ENCODE measurements at regions not wholly inside any gene's neighbourhood (a gene's known extent, or its start where the extent isn't known, plus 50 kb on each side); places are given as distances from the start of the nearest gene placed in this dataset.

DNA sequence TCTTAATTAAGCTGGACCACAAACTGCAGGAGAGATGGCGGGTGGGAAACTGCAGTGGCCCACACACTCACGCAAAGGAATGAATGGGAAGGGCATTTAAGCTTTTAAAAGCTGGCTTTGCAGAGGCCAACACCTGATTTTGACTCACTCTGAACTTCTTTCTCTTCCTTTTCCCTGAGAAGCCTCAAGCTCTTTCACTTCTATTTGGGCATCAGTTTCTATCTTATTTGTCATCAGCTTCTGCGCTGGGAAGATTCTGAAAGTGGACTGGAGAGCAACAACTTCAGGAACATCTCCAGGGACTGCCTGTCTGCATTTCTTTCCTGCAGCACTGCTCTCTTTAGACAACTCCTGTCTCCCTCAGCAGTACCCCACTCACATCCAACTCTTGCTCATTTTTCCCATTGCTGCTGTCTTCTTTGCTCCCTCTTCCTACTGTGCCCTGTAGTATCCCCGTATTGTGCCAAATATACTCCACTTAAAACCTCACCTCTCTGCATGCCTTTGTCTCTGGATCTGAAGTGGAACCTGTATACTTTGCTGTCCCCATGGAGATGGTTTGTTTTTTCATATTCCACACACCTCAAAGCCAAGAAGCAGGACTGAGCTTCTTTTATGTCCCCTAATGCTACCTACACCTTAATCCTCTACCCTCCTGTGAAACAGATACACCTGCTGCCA lies 143.3 kb upstream of the JUN start:
- TF ChIP-seq, protein P1, sequence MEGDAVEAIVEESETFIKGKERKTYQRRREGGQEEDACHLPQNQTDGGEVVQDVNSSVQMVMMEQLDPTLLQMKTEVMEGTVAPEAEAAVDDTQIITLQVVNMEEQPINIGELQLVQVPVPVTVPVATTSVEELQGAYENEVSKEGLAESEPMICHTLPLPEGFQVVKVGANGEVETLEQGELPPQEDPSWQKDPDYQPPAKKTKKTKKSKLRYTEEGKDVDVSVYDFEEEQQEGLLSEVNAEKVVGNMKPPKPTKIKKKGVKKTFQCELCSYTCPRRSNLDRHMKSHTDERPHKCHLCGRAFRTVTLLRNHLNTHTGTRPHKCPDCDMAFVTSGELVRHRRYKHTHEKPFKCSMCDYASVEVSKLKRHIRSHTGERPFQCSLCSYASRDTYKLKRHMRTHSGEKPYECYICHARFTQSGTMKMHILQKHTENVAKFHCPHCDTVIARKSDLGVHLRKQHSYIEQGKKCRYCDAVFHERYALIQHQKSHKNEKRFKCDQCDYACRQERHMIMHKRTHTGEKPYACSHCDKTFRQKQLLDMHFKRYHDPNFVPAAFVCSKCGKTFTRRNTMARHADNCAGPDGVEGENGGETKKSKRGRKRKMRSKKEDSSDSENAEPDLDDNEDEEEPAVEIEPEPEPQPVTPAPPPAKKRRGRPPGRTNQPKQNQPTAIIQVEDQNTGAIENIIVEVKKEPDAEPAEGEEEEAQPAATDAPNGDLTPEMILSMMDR (conservative IDR thresholded peaks at IDR 0.05; ENCODE audit: low read length), result no peak
- H3K4me3 ChIP-seq (ENCODE audit: low read length), result no peak overlapping the region
- peak; percentile 9 for DNase-seq (ENCODE audit: low read depth)

DNA sequence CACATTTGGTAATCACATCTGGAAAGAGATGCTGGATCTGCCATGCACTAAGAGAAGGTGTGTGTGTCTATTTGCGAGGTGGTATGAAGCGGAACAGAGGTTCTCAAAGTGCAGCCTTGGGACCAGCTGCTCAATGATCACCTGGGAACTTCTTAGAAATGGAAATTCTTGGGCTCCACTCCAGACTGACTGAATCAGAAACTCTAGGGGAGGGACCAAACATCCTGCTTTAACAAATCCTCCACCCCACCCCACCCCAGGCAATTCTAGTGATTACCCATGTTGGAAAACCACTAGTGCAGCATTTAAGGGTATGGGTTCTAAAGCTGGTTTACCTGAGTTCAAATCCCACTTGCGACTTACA lies 143.9 kb upstream of the JUN start:
- TF ChIP-seq, protein P1 (conservative IDR thresholded peaks at IDR 0.05; ENCODE audit: low read length), result no peak
- DNase-seq (ENCODE audit: low read depth), result no peak
- no peak overlapping the region for H3K4me3 ChIP-seq (ENCODE audit: low read length)

DNA sequence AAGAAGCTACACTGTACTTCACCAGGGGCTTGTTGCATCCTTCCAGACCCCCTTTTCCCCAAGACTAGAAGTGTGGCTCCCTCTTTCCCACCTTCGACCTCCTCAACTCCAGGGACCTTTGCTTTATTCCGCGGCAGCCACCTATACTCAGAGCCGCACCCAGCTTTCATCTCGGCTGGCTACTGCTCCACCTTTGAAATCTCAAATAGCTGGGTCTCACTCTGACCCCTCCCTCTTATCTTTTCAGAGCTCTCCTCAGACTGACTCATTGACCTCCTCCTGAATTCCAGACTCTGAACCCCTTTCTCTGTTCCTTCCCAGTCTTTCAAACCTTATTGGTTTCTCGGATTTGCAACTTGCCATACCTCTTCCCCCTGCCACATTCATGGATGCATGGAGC lies 144.7 kb upstream of the JUN start:
- no peak overlapping the region for H3K4me3 ChIP-seq (ENCODE audit: low read length)
- DNase-seq (ENCODE audit: low read depth), result no peak
- TF ChIP-seq, protein P1 (conservative IDR thresholded peaks at IDR 0.05; ENCODE audit: low read length), result no peak

DNA sequence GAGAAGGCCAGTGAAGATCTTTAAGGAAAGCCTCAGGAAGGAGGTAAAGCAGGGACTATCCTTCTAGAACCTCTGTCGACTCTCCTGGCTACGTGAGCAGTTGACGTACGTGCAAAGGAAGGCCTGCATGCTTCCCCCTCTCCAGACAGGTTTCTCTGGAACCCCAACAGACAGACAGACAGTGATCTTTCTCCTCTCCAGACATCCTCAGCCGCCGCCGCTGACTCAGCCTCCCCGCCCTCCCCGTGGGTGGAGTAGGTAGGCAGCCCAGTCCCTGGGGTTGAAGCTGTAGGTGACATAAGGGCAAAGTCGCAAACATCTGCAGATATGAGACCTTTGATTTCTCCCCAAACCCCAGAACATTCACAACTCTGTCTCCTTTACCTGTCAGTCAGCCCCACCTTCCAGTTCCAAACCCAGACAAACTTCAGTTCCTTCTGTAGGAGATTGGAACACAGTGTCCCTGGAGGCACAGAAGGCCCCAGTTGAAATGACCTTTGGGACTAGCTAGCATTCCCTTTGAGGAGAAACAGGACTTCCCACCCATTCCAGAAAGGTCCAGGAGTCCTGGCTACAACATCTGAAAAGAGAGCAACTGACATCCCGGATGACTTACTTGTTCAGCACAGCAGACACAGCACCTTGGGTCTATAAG lies 146.0 kb upstream of the JUN start:
- DNase-seq (ENCODE audit: low read depth), result no peak
- H3K4me3 ChIP-seq (ENCODE audit: low read length), result no peak overlapping the region
- TF ChIP-seq, protein P1 (conservative IDR thresholded peaks at IDR 0.05; ENCODE audit: low read length), result no peak

DNA sequence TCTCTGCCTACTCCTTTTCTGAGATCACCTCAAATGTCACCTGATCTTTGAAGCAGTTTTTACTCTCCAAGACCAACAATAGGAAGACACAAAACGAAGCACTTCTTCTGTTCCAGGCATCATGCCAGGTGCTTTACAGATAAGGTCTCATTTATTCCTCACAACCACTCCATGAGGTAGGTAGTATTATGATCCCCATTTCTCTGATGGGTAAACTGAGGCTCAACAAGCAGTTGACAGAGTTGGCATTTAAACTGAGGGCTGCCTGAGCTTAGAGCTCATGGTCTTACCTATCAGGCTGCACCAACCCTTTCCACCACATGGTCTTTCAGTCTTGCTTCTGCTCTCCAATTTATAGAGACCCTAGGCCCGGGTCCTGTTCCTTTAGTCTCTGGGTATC lies 147.2 kb upstream of the JUN start:
- no peak overlapping the region for H3K4me3 ChIP-seq (ENCODE audit: low read length)
- TF ChIP-seq, protein P1 (conservative IDR thresholded peaks at IDR 0.05; ENCODE audit: low read length), result no peak
- no peak for DNase-seq (ENCODE audit: low read depth)

DNA sequence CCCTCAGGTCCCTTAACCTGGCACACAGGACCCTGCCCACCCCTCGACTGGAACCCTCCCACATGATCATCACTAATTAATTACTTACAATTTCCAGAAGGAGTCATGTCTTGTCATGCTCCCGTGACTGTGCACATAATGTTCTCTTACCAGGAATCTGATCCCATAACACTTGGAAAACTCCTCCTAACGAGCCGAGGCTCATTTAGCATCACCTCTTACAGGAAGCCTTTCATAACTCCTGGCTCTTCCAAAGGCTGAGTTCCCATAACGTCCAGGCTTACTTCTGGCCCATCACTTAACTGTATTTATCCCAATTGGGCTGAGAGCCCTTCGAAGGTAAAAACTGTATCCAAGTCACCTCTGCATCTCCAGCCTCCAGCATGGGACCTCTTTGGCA lies 147.9 kb upstream of the JUN start:
- no peak overlapping the region for H3K4me3 ChIP-seq (ENCODE audit: low read length)
- no peak for DNase-seq (ENCODE audit: low read depth)
- TF ChIP-seq, protein P1 (conservative IDR thresholded peaks at IDR 0.05; ENCODE audit: low read length), result no peak

Data from AG10803 (cell line).